ENCODE measurements at regions not wholly inside any gene's neighbourhood (a gene's known extent, or its start where the extent isn't known, plus 50 kb on each side); places are given as distances from the start of the nearest gene placed in this dataset.
"Not testable (repeated sequence)": the region's sequence is repeated elsewhere in the genome, so short reads cannot be mapped to it uniquely, and the experiment has no call there.

DNA sequence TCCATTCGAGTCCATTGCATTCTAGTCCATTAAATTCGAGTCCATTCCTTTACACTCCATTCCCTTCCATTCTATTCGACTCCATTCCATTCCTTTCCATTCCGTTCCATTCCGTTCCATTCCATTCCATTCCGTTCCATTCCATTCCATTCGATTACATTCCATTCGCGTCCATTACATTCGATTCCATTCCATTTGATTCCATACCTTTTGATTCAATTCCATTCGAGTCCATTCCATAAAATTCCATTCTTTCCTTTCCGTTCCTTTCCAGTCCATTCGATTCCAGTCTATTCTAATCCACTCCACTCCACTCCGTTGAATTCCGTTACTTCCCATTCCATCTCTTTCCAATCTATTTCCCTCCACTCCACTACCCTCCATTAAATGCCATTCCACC is 2579.2 kb upstream of the TPTE start:
- 78% methylated on average over 15 of the region's 15 CpGs for WGBS
- H3K4me1 ChIP-seq (ENCODE audit: control insufficient read depth, insufficient read depth, low read depth, low read length) = not testable (repeated sequence)

DNA sequence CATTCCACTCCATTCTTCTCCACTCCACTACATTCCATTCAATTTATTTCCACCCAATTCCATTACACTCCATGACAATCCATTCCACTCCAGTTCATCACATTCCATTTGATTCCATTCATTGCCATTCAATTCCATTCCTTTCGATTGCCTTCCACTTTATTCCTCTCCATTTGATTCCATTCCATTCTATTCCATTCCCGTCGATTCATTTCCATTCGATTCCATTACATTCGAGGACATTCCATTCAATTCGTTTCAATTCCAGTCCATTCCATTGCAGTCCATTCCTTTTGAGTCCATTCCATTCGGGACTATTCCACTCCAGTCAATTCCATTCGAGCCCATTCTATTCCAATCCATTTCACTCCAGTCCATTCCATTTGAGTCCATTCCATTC is 2577.8 kb upstream of the TPTE start:
- 79% methylated on average over 8 of the region's 8 CpGs for WGBS

More for the DNA sequence above, 2579.2 kb upstream of the TPTE start:
- not testable (repeated sequence) for H3K18ac ChIP-seq (ENCODE audit: low read depth in 1 of 2, low read length in 2 of 2); H2BK12ac ChIP-seq (ENCODE audit: low read length in 2 of 2); H2BK120ac ChIP-seq (ENCODE audit: low read depth, low read length); H2BK15ac ChIP-seq (ENCODE audit: low read depth, poor library complexity, severe bottlenecking); H3K27me3 ChIP-seq (ENCODE audit: control insufficient read depth in 1 of 2, insufficient read depth in 1 of 2, low read length in 2 of 2); H3K36me3 ChIP-seq (ENCODE audit: control insufficient read depth in 1 of 2, insufficient read depth in 2 of 2, low read depth in 1 of 2, low read length in 2 of 2); H3K4ac ChIP-seq (ENCODE audit: low read depth in 1 of 2, low read length in 2 of 2); H3K9ac ChIP-seq (ENCODE audit: low read length); H3K23ac ChIP-seq (ENCODE audit: low read length in 2 of 2); H3K79me1 ChIP-seq (replicated peaks; ENCODE audit: low read length, poor library complexity, severe bottlenecking); H2BK5ac ChIP-seq (ENCODE audit: low read depth, low read length, poor library complexity, severe bottlenecking); H3K4me2 ChIP-seq (ENCODE audit: low read length, poor library complexity, severe bottlenecking); H3K14ac ChIP-seq (ENCODE audit: low read length in 2 of 2); H3K27ac ChIP-seq (ENCODE audit: low read length, poor library complexity, severe bottlenecking); H4K91ac ChIP-seq (ENCODE audit: low read length); H2AK5ac ChIP-seq (ENCODE audit: low read length, severe bottlenecking); H4K8ac ChIP-seq (ENCODE audit: low read length); H2AFZ ChIP-seq (ENCODE audit: low read depth, low read length); DNase-seq
- Histone ChIP-seq H3K9me3 (ENCODE audit: control insufficient read depth, low read length) (peaks cover 99% of the 10 kb centered on the region), H3K4me3 (ENCODE audit: insufficient read depth in 1 of 2, low read depth in 1 of 2, low read length in 2 of 2) (peak overlapping the region in 1 of 2 experiments; percentile 16)

DNA sequence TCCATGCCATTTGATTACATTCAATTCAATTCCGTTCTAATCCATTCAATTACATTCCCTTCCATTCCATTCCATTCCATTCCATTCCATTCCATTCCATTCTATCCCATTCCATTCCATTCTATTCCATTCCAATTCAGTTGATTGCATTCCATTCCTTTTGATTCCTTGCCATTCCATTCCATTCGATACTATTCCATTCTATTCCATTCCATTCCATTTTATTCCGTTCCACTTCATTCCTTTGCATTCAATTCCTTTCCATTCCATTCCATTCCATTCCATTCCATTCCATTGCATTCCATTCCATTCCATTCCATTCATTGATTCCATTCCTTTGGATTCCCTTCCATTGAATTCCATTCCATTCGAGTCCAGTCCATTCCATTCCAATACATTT is 2574.0 kb upstream of the TPTE start:
- no peak overlapping the region for H3K27ac ChIP-seq (ENCODE audit: low read length, poor library complexity, severe bottlenecking)
- 61% methylated on average over 4 of the region's 4 CpGs for WGBS

More for the DNA sequence above, 2577.8 kb upstream of the TPTE start:
- H2BK5ac ChIP-seq (ENCODE audit: low read depth, low read length, poor library complexity, severe bottlenecking); DNase-seq; H3K27me3 ChIP-seq (ENCODE audit: control insufficient read depth in 1 of 2, insufficient read depth in 1 of 2, low read length in 2 of 2); H3K23ac ChIP-seq (ENCODE audit: low read length in 2 of 2); H3K4me1 ChIP-seq (ENCODE audit: control insufficient read depth, insufficient read depth, low read depth, low read length); H3K4me2 ChIP-seq (ENCODE audit: low read length, poor library complexity, severe bottlenecking); H3K4ac ChIP-seq (ENCODE audit: low read depth in 1 of 2, low read length in 2 of 2); H2BK120ac ChIP-seq (ENCODE audit: low read depth, low read length); H4K91ac ChIP-seq (ENCODE audit: low read length); H2BK15ac ChIP-seq (ENCODE audit: low read depth, poor library complexity, severe bottlenecking); H3K27ac ChIP-seq (ENCODE audit: low read length, poor library complexity, severe bottlenecking); H2BK12ac ChIP-seq (ENCODE audit: low read length in 2 of 2); H2AFZ ChIP-seq (ENCODE audit: low read depth, low read length); H3K18ac ChIP-seq (ENCODE audit: low read depth in 1 of 2, low read length in 2 of 2); H3K14ac ChIP-seq (ENCODE audit: low read length in 2 of 2); H3K9ac ChIP-seq (ENCODE audit: low read length); H3K79me1 ChIP-seq (replicated peaks; ENCODE audit: low read length, poor library complexity, severe bottlenecking); H2AK5ac ChIP-seq (ENCODE audit: low read length, severe bottlenecking); H4K8ac ChIP-seq (ENCODE audit: low read length); H3K36me3 ChIP-seq (ENCODE audit: control insufficient read depth in 1 of 2, insufficient read depth in 2 of 2, low read depth in 1 of 2, low read length in 2 of 2): not testable (repeated sequence)
- H3K9me3 ChIP-seq (ENCODE audit: control insufficient read depth, low read length) = peaks cover 99% of the 10 kb centered on the region
- peak overlapping the region in 1 of 2 experiments; percentile 2 for H3K4me3 ChIP-seq (ENCODE audit: insufficient read depth in 1 of 2, low read depth in 1 of 2, low read length in 2 of 2)

DNA sequence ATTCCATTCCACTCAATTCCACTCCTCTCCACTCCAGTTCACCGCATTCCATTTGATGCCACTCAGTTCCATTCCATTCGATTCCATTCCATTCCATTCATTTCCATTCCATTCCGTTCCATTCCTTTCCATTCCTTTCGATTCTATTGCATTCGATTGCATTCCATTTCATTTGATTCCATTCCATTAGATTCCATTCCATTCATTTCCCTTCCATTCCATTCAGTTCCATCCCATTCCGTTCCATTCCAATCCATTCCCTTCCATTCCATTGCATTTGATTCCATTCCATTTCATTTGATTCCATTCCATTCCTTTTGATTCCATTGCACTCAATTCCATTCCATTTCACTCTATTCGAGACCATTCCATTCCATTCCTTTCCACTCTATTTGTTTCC is 2572.7 kb upstream of the TPTE start:
- not testable (repeated sequence) for H2AFZ ChIP-seq (ENCODE audit: low read depth, low read length); H3K79me1 ChIP-seq (replicated peaks; ENCODE audit: low read length, poor library complexity, severe bottlenecking); H3K4me2 ChIP-seq (ENCODE audit: low read length, poor library complexity, severe bottlenecking); H3K36me3 ChIP-seq (ENCODE audit: control insufficient read depth in 1 of 2, insufficient read depth in 2 of 2, low read depth in 1 of 2, low read length in 2 of 2); H3K9ac ChIP-seq (ENCODE audit: low read length); H3K27me3 ChIP-seq (ENCODE audit: control insufficient read depth in 1 of 2, insufficient read depth in 1 of 2, low read length in 2 of 2); H3K4ac ChIP-seq (ENCODE audit: low read depth in 1 of 2, low read length in 2 of 2); H3K18ac ChIP-seq (ENCODE audit: low read depth in 1 of 2, low read length in 2 of 2); H2BK12ac ChIP-seq (ENCODE audit: low read length in 2 of 2); H4K8ac ChIP-seq (ENCODE audit: low read length); H2BK120ac ChIP-seq (ENCODE audit: low read depth, low read length); H2AK5ac ChIP-seq (ENCODE audit: low read length, severe bottlenecking); H4K91ac ChIP-seq (ENCODE audit: low read length); H3K14ac ChIP-seq (ENCODE audit: low read length in 2 of 2); H3K4me3 ChIP-seq (ENCODE audit: insufficient read depth in 1 of 2, low read depth in 1 of 2, low read length in 2 of 2); H3K4me1 ChIP-seq (ENCODE audit: control insufficient read depth, insufficient read depth, low read depth, low read length); DNase-seq; H3K23ac ChIP-seq (ENCODE audit: low read length in 2 of 2); H2BK15ac ChIP-seq (ENCODE audit: low read depth, poor library complexity, severe bottlenecking); H2BK5ac ChIP-seq (ENCODE audit: low read depth, low read length, poor library complexity, severe bottlenecking); H3K27ac ChIP-seq (ENCODE audit: low read length, poor library complexity, severe bottlenecking)
- 73% methylated on average over 7 of the region's 7 CpGs for WGBS
- H3K9me3 ChIP-seq (ENCODE audit: control insufficient read depth, low read length) = peaks cover 99% of the 10 kb centered on the region

More for the DNA sequence above, 2574.0 kb upstream of the TPTE start:
- Histone ChIP-seq H2AK5ac (ENCODE audit: low read length, severe bottlenecking) (no peak overlapping the region), H3K23ac (ENCODE audit: low read length in 2 of 2) (no peak overlapping the region), H3K9me3 (ENCODE audit: control insufficient read depth, low read length) (peaks cover 99% of the 10 kb centered on the region), H3K27me3 (ENCODE audit: control insufficient read depth in 1 of 2, insufficient read depth in 1 of 2, low read length in 2 of 2) (no peaks in the 10 kb centered on the region), H3K9ac (ENCODE audit: low read length) (no peak overlapping the region), H3K4ac (ENCODE audit: low read depth in 1 of 2, low read length in 2 of 2) (no peak overlapping the region), H2BK12ac (ENCODE audit: low read length in 2 of 2) (no peak overlapping the region), H3K14ac (ENCODE audit: low read length in 2 of 2) (no peak overlapping the region), H2AFZ (ENCODE audit: low read depth, low read length) (no peak overlapping the region), H2BK5ac (ENCODE audit: low read depth, low read length, poor library complexity, severe bottlenecking) (no peak overlapping the region), H3K4me1 (ENCODE audit: control insufficient read depth, insufficient read depth, low read depth, low read length) (no peaks in the 10 kb centered on the region), H3K4me2 (ENCODE audit: low read length, poor library complexity, severe bottlenecking) (no peak overlapping the region), H3K18ac (ENCODE audit: low read depth in 1 of 2, low read length in 2 of 2) (no peak overlapping the region), H4K8ac (ENCODE audit: low read length) (no peak overlapping the region), H2BK120ac (ENCODE audit: low read depth, low read length) (no peak overlapping the region), H2BK15ac (ENCODE audit: low read depth, poor library complexity, severe bottlenecking) (no peak overlapping the region), H3K36me3 (ENCODE audit: control insufficient read depth in 1 of 2, insufficient read depth in 2 of 2, low read depth in 1 of 2, low read length in 2 of 2) (no peaks in the 10 kb centered on the region), H4K91ac (ENCODE audit: low read length) (no peak overlapping the region), H3K79me1 (replicated peaks; ENCODE audit: low read length, poor library complexity, severe bottlenecking) (no peaks in the 10 kb centered on the region), H3K4me3 (ENCODE audit: insufficient read depth in 1 of 2, low read depth in 1 of 2, low read length in 2 of 2) (no peak overlapping the region)
- no peak for DNase-seq

Data from mesenchymal stem cell (in vitro differentiated cells and primary cell).